Neural cell (in vitro differentiated cells): ENCODE measurements at regions not wholly inside any gene's neighbourhood (a gene's known extent, or its start where the extent isn't known, plus 50 kb on each side); places are given as distances from the start of the nearest gene placed in this dataset.

ENCODE experiments used
- EP300 ChIP-seq: fragments of 450-650 bp; conservative IDR thresholded peaks from 2 replicates; pipeline ENCODE4 v1.6.1; 2014; ENCODE audit warnings: antibody characterized with exemption, mild to moderate bottlenecking, moderate library complexity; ENCODE audit not compliant: poor library complexity, severe bottlenecking
- RAD21 ChIP-seq: fragments of 450-650 bp; conservative IDR thresholded peaks from 2 replicates; pipeline ENCODE4 v1.6.1; 2014; ENCODE audit warnings: antibody characterized with exemption, mild to moderate bottlenecking, moderate library complexity
- TF ChIP-seq, protein P1 (sequence below): fragments of 450-650 bp; IDR thresholded peaks from 2 replicates; pipeline ENCODE4 v1.5.1; 2014; ENCODE audit warnings: antibody characterized with exemption, mild to moderate bottlenecking, moderate library complexity; ENCODE audit not compliant: poor library complexity, severe bottlenecking

DNA sequence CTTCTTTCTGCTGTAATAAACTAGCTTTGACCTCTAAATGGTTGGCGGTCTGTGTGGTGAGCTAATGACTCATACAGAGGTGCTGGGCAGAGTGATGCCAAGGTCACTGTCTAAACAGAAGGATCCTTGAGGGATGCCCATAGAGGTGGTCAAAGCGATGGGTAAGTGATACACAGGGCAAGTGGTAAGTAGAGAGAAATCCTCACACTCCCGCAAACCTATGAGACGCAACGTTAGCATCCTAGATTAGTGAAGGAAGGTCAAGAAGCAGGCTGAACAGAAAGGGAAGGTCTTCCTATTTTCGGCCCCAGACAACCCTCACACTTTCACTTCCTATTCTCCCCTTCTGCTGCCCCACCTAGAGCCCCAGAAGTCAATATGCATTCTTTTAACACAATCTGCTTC is 65.6 kb upstream of the SESN3 start:
- TF ChIP-seq, protein P1, sequence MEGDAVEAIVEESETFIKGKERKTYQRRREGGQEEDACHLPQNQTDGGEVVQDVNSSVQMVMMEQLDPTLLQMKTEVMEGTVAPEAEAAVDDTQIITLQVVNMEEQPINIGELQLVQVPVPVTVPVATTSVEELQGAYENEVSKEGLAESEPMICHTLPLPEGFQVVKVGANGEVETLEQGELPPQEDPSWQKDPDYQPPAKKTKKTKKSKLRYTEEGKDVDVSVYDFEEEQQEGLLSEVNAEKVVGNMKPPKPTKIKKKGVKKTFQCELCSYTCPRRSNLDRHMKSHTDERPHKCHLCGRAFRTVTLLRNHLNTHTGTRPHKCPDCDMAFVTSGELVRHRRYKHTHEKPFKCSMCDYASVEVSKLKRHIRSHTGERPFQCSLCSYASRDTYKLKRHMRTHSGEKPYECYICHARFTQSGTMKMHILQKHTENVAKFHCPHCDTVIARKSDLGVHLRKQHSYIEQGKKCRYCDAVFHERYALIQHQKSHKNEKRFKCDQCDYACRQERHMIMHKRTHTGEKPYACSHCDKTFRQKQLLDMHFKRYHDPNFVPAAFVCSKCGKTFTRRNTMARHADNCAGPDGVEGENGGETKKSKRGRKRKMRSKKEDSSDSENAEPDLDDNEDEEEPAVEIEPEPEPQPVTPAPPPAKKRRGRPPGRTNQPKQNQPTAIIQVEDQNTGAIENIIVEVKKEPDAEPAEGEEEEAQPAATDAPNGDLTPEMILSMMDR: no peak
- no peak for TF ChIP-seq EP300
- TF ChIP-seq RAD21: no peak
